SK-N-SH treated with all-trans-retinoic acid at 6 μM for 48 hours (cell line): ENCODE measurements at regions not wholly inside any gene's neighbourhood (a gene's known extent, or its start where the extent isn't known, plus 50 kb on each side); places are given as distances from the start of the nearest gene placed in this dataset.

Source experiments
- ATAC-seq: fragments of 200-7000 bp; cut with Tn5 transposase; 3 replicates; pipeline ENCODE4 v1.9.1; 2020; ENCODE audit warnings: mild to moderate bottlenecking, moderate library complexity
- ARNTL ChIP-seq: fragments of 450-650 bp; formaldehyde crosslinking; IDR thresholded peaks from 2 replicates; pipeline ENCODE4 v1.5.0; 2020; ENCODE audit warnings: low read depth, mild to moderate bottlenecking, moderate library complexity, borderline replicate concordance
- CSDC2 ChIP-seq: fragments of 250-450 bp; sonication (Bioruptor Pico); IDR thresholded peaks from 2 replicates; pipeline ENCODE4 v1.5.0; 2020; ENCODE audit warnings: mild to moderate bottlenecking, moderate library complexity
- ESRRG ChIP-seq: fragments of 250-450 bp; sonication (Bioruptor Pico); IDR thresholded peaks from 2 replicates; pipeline ENCODE4 v1.6.1; 2021; ENCODE audit warnings: mild to moderate bottlenecking
- GLIS3 ChIP-seq: fragments of 250-450 bp; sonication (Bioruptor Pico); IDR thresholded peaks from 2 replicates; pipeline ENCODE4 v1.5.0; 2020; ENCODE audit warnings: mild to moderate bottlenecking, moderate library complexity
- OSR1 ChIP-seq: fragments of 250-450 bp; sonication (Bioruptor Pico); IDR thresholded peaks from 2 replicates; pipeline ENCODE4 v1.8.0; 2022; ENCODE audit warnings: moderate library complexity, mild to moderate bottlenecking, inconsistent platforms
- PPARA ChIP-seq: fragments of 250-450 bp; sonication (Bioruptor Pico); IDR thresholded peaks from 2 replicates; pipeline ENCODE4 v1.5.0; 2020; ENCODE audit warnings: mild to moderate bottlenecking, borderline replicate concordance
- RARB ChIP-seq: fragments of 250-450 bp; sonication (Bioruptor Pico); IDR thresholded peaks from 2 replicates; pipeline ENCODE4 v1.8.0; 2021; ENCODE audit warnings: mild to moderate bottlenecking, moderate library complexity
- SNAI2 ChIP-seq: fragments of 250-450 bp; sonication (Bioruptor Pico); IDR thresholded peaks from 2 replicates; pipeline ENCODE4 v1.5.0; 2020; ENCODE audit warnings: mild to moderate bottlenecking, moderate library complexity
- TCF4 ChIP-seq: fragments of 250-450 bp; sonication (Bioruptor Pico); IDR thresholded peaks from 2 replicates; pipeline ENCODE4 v1.8.0; 2021; ENCODE audit warnings: mild to moderate bottlenecking, moderate library complexity, borderline replicate concordance
- TOX ChIP-seq: fragments of 250-450 bp; sonication (Bioruptor Pico); IDR thresholded peaks from 2 replicates; pipeline ENCODE4 v1.8.0; 2021; ENCODE audit warnings: mild to moderate bottlenecking, moderate library complexity, borderline replicate concordance
- ZC3H10 ChIP-seq: fragments of 250-450 bp; sonication (Bioruptor Pico); IDR thresholded peaks from 2 replicates; pipeline ENCODE4 v1.5.1; 2021; ENCODE audit warnings: mild to moderate bottlenecking, moderate library complexity
- ZFP3 ChIP-seq: fragments of 250-450 bp; sonication (Bioruptor Pico); IDR thresholded peaks from 2 replicates; pipeline ENCODE4 v1.5.0; 2020; ENCODE audit warnings: mild to moderate bottlenecking, moderate library complexity
- ZNF565 ChIP-seq: fragments of 450-650 bp; formaldehyde crosslinking; conservative IDR thresholded peaks from 2 replicates; pipeline ENCODE4 v1.5.0; 2020; ENCODE audit warnings: low read depth, mild to moderate bottlenecking, moderate library complexity
- ZNF70 ChIP-seq: fragments of 450-650 bp; formaldehyde crosslinking; IDR thresholded peaks from 2 replicates; pipeline ENCODE4 v1.5.0; 2020; ENCODE audit warnings: mild to moderate bottlenecking, moderate library complexity
- ZNF8 ChIP-seq: fragments of 450-650 bp; formaldehyde crosslinking; IDR thresholded peaks from 2 replicates; pipeline ENCODE4 v1.5.0; 2020; ENCODE audit warnings: mild to moderate bottlenecking, moderate library complexity
- TF ChIP-seq, protein P1 (sequence below): fragments of 250-450 bp; sonication (Bioruptor Pico); IDR thresholded peaks from 2 replicates; pipeline ENCODE4 v1.8.0; 2021; ENCODE audit warnings: low read depth, mild to moderate bottlenecking, moderate library complexity, borderline replicate concordance
- TF ChIP-seq, protein P2 (sequence below): fragments of 250-450 bp; sonication (Bioruptor Pico); IDR thresholded peaks from 2 replicates; pipeline ENCODE4 v1.5.0; 2020; ENCODE audit warnings: mild to moderate bottlenecking, moderate library complexity
- TF ChIP-seq, protein P3 (sequence below): fragments of 250-450 bp; sonication (Bioruptor Pico); IDR thresholded peaks from 2 replicates; pipeline ENCODE4 v1.8.0; 2020; ENCODE audit warnings: mild to moderate bottlenecking, moderate library complexity, borderline replicate concordance

- TF ChIP-seq, protein P1, sequence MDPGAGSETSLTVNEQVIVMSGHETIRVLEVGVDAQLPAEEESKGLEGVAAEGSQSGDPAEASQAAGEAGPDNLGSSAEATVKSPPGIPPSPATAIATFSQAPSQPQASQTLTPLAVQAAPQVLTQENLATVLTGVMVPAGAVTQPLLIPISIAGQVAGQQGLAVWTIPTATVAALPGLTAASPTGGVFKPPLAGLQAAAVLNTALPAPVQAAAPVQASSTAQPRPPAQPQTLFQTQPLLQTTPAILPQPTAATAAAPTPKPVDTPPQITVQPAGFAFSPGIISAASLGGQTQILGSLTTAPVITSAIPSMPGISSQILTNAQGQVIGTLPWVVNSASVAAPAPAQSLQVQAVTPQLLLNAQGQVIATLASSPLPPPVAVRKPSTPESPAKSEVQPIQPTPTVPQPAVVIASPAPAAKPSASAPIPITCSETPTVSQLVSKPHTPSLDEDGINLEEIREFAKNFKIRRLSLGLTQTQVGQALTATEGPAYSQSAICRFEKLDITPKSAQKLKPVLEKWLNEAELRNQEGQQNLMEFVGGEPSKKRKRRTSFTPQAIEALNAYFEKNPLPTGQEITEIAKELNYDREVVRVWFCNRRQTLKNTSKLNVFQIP (CRISPR knock-in tag), result no peak
- TF ChIP-seq GLIS3 (CRISPR knock-in tag) (no peak), ZNF70 (CRISPR knock-in tag) (no peak)
These were observed 228.2 kb upstream of the GSE1 start (continued) for GRCh38 chr16:85384833-85385462.

DNA sequence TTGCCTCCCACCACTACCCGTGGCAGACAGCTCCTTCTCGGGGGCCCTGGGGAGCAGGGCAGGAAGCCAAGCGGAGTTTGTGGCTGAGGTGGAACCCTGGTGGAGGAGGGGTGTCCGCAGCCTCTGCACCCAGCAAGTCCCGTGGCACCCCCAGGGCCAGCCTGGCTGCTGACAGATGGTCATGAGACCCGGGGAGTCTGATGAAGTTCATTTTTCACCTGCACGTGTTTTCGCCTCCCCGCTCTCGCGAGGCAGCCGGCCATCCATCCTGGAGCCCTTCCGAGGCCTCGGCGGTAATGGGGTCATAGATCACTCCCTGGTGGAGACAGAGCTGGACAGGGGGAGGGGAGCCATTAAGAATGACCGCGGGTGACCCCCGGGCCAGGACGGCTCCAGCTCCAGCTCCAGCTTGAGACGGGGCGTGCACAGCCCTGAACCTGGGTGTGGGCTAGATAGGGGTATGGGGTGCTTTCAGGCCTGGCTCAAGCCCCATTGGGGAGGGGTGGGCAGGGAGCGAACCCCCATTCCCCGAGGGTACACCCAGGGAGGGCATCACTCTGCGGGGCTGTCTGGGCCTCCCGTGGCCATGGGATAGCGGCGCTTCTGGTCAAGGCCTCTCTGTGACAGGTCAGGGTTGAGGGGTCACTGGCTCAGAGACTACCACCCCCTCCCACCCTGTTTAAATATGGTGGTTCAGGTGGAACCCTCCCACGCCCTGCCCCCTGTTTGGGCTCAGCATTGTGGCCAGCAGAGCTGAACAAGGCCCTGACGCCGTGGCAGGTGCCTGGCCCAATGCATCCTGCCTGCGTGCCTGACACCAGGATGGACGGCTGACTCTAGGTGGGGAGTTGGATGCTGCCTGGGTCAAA is 227.4 kb upstream of the GSE1 start:
- ATAC-seq, result no peak
- TF ChIP-seq ZC3H10 (CRISPR knock-in tag) (no peak), ZNF8 (no peak)
- TF ChIP-seq, protein P2, sequence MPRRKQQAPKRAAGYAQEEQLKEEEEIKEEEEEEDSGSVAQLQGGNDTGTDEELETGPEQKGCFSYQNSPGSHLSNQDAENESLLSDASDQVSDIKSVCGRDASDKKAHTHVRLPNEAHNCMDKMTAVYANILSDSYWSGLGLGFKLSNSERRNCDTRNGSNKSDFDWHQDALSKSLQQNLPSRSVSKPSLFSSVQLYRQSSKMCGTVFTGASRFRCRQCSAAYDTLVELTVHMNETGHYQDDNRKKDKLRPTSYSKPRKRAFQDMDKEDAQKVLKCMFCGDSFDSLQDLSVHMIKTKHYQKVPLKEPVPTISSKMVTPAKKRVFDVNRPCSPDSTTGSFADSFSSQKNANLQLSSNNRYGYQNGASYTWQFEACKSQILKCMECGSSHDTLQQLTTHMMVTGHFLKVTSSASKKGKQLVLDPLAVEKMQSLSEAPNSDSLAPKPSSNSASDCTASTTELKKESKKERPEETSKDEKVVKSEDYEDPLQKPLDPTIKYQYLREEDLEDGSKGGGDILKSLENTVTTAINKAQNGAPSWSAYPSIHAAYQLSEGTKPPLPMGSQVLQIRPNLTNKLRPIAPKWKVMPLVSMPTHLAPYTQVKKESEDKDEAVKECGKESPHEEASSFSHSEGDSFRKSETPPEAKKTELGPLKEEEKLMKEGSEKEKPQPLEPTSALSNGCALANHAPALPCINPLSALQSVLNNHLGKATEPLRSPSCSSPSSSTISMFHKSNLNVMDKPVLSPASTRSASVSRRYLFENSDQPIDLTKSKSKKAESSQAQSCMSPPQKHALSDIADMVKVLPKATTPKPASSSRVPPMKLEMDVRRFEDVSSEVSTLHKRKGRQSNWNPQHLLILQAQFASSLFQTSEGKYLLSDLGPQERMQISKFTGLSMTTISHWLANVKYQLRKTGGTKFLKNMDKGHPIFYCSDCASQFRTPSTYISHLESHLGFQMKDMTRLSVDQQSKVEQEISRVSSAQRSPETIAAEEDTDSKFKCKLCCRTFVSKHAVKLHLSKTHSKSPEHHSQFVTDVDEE (CRISPR knock-in tag), result no peak

DNA sequence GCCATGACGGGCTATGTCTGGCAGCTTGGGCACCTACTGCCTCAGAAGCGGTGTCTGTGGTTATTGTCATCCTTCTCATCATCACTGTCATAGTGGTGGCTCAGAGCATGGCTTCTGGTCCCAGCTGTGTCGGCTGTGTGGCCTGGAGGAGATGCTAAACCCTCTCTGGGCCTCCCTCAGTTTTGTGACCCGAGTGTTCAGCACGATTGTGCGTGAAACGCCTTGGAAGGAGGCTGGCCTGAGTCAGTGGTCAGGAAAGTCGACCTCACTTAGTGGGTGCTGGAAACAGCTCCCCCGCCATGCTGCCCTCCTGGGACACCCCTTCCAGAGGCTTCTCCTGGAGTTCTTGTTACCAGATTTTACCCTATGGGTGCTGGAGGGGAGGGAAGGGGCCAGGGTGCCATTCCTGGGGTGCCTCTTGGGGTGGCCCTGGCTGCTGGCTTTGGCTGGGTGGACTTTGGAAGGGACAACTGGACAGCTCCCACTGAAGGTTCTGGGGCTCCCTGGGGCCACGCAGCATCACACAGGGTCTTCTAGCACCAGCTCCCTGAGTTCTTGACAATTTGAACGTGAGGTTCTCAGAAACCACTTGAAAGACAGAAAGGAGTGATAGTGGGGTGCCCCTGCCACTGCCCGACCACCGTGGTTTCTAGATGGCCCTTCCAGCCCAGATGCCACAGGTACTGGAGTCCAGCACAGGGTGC is 226.5 kb upstream of the GSE1 start:
- no peak for ATAC-seq
- TF ChIP-seq RARB (CRISPR knock-in tag) (no peak), ZNF565 (no peak), TOX (no peak)

DNA sequence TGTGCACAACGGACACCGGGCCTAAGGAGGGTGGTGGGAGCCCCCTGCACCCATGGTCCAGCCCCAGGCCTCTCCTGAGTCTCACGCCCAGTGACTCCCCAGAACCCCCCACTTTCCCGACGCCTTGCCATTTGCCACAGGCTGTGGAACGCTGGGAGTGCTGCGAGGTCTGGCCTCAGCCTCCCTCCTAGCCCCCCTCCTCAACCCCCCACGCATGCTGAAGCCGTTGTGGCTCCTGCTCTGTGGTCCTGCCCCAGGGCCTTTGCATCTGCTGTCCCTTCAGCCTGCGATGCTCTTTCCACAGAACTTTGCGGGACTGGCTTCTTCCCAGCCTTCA is 226.0 kb upstream of the GSE1 start:
- TF ChIP-seq ZNF70 (CRISPR knock-in tag) (no peak), ZFP3 (no peak), ZNF8 (no peak), ARNTL (CRISPR knock-in tag) (no peak), TOX (no peak), PPARA (CRISPR knock-in tag) (no peak), CSDC2 (CRISPR knock-in tag) (no peak), TCF4 (CRISPR knock-in tag) (no peak)
- TF ChIP-seq, protein P1 (CRISPR knock-in tag), result no peak
- no peak for ATAC-seq

GRCh38 chr16:85387731-85388295 is 225.3 kb upstream of the GSE1 start:
- no peak for ATAC-seq
- TF ChIP-seq OSR1 (CRISPR knock-in tag) (no peak), ZNF8 (no peak), SNAI2 (no peak), RARB (CRISPR knock-in tag) (no peak), ARNTL (CRISPR knock-in tag) (no peak), ESRRG (CRISPR knock-in tag) (no peak)
- TF ChIP-seq, protein P3, sequence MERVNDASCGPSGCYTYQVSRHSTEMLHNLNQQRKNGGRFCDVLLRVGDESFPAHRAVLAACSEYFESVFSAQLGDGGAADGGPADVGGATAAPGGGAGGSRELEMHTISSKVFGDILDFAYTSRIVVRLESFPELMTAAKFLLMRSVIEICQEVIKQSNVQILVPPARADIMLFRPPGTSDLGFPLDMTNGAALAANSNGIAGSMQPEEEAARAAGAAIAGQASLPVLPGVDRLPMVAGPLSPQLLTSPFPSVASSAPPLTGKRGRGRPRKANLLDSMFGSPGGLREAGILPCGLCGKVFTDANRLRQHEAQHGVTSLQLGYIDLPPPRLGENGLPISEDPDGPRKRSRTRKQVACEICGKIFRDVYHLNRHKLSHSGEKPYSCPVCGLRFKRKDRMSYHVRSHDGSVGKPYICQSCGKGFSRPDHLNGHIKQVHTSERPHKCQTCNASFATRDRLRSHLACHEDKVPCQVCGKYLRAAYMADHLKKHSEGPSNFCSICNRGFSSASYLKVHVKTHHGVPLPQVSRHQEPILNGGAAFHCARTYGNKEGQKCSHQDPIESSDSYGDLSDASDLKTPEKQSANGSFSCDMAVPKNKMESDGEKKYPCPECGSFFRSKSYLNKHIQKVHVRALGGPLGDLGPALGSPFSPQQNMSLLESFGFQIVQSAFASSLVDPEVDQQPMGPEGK (CRISPR knock-in tag), result no peak
